Erythroblast (primary cell): ENCODE measurements at regions not wholly inside any gene's neighbourhood (a gene's known extent, or its start where the extent isn't known, plus 50 kb on each side); places are given as distances from the start of the nearest gene placed in this dataset.

Experiments
- GATA1 ChIP-seq: IDR thresholded peaks from 2 replicates; pipeline ENCODE4 v1.6.1; 2011; ENCODE audit warnings: low read depth, mild to moderate bottlenecking, control low read depth, low read length, moderate library complexity
- POLR2A ChIP-seq: IDR thresholded peaks from 2 replicates; pipeline ENCODE4 v1.6.1; 2011; ENCODE audit warnings: mild to moderate bottlenecking, low read length

- no peak for TF ChIP-seq POLR2A
- TF ChIP-seq GATA1 = no peak
These were observed 291.2 kb upstream of the ADGRB3 start for GRCh38 chr6:68343901-68344300.
